GM12874 (cell line): ENCODE measurements at regions not wholly inside any gene's neighbourhood (a gene's known extent, or its start where the extent isn't known, plus 50 kb on each side); places are given as distances from the start of the nearest gene placed in this dataset.

Source experiments
- TF ChIP-seq, protein P1 (sequence below): IDR thresholded peaks from 2 replicates; pipeline ENCODE4 v1.5.1; 2011; ENCODE audit warnings: low read depth, mild to moderate bottlenecking, control low read depth, low read length, moderate library complexity; ENCODE audit not compliant: insufficient read depth

DNA sequence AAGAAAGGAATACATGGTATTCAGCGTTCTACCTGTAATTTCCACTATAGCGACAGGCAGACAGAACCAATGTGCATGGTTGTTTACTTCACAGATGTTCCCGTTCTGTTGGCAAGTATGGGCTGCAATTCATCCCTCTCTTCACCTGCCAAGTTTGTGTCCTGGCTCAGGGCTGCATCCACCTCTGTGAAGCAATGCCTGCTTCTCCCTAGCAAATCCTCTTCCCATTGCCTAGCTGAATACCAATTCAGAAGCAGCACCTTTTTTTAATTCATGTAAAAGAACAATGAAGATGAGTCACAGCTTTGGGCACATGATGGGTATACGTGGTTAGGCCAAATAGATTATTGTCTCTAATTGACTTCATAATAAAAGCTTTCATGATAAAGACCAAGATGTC, 54.7 kb upstream of the LRATD1 start:
- TF ChIP-seq, protein P1, sequence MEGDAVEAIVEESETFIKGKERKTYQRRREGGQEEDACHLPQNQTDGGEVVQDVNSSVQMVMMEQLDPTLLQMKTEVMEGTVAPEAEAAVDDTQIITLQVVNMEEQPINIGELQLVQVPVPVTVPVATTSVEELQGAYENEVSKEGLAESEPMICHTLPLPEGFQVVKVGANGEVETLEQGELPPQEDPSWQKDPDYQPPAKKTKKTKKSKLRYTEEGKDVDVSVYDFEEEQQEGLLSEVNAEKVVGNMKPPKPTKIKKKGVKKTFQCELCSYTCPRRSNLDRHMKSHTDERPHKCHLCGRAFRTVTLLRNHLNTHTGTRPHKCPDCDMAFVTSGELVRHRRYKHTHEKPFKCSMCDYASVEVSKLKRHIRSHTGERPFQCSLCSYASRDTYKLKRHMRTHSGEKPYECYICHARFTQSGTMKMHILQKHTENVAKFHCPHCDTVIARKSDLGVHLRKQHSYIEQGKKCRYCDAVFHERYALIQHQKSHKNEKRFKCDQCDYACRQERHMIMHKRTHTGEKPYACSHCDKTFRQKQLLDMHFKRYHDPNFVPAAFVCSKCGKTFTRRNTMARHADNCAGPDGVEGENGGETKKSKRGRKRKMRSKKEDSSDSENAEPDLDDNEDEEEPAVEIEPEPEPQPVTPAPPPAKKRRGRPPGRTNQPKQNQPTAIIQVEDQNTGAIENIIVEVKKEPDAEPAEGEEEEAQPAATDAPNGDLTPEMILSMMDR = no peak
